ENCODE measurements at regions not wholly inside any gene's neighbourhood (a gene's known extent, or its start where the extent isn't known, plus 50 kb on each side); places are given as distances from the start of the nearest gene placed in this dataset.
A peak's percentile ranks its signal among the peaks of the same experiment; 100 is the strongest.

DNA sequence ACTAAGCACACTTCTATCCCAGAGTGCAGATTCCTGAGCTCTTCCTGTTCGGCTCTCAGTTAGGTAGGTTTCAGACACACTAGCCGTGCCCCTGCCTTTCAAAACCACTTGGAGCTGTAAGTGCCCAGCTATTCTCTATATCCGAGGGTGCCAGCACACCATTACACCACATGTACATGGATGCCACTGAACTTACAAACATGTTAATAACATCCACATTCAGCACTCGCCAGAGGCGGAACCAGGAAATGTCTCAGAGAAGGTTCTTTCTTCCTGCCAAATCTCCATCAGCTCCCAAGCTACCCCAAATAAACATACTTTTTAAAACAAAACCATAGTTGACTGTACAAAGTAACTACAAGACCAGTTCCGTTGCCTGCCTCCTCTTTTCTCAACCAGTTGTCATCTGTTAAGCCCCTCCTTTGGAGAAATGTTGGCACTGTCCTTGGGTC, 78.4 kb upstream of the CTTNBP2NL start:
- H3K4me3 ChIP-seq (ENCODE audit: low read length), result no peak overlapping the region
- TF ChIP-seq, protein P1, sequence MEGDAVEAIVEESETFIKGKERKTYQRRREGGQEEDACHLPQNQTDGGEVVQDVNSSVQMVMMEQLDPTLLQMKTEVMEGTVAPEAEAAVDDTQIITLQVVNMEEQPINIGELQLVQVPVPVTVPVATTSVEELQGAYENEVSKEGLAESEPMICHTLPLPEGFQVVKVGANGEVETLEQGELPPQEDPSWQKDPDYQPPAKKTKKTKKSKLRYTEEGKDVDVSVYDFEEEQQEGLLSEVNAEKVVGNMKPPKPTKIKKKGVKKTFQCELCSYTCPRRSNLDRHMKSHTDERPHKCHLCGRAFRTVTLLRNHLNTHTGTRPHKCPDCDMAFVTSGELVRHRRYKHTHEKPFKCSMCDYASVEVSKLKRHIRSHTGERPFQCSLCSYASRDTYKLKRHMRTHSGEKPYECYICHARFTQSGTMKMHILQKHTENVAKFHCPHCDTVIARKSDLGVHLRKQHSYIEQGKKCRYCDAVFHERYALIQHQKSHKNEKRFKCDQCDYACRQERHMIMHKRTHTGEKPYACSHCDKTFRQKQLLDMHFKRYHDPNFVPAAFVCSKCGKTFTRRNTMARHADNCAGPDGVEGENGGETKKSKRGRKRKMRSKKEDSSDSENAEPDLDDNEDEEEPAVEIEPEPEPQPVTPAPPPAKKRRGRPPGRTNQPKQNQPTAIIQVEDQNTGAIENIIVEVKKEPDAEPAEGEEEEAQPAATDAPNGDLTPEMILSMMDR (IDR thresholded peaks at IDR 0.05; ENCODE audit: insufficient read depth, low read depth, low read length, missing control alignments), result no peak
- DNase-seq (ENCODE audit: low read depth), result peak; percentile 18

DNA sequence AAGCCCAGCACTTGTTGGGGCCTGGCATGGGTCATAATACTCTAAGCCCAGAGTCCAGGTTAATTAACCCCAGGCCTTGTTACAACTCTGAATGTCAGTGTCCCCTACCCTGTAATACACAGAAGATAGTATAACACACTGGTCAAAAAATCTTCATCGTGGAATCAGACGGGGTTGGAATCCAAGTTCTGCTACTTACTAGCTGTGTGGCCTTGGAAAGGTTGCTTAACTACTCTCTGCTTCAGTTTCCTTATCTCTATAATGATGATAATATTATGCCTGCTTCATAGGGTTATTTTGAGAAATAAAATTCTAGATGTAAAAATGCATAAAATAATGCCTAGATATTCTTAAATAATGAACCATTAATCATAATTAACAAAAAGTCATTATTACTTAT, 77.8 kb upstream of the CTTNBP2NL start:
- no peak overlapping the region for H3K4me3 ChIP-seq (ENCODE audit: low read length)
- TF ChIP-seq, protein P1 (IDR thresholded peaks at IDR 0.05; ENCODE audit: insufficient read depth, low read depth, low read length, missing control alignments), result no peak
- DNase-seq (ENCODE audit: low read depth), result no peak

DNA sequence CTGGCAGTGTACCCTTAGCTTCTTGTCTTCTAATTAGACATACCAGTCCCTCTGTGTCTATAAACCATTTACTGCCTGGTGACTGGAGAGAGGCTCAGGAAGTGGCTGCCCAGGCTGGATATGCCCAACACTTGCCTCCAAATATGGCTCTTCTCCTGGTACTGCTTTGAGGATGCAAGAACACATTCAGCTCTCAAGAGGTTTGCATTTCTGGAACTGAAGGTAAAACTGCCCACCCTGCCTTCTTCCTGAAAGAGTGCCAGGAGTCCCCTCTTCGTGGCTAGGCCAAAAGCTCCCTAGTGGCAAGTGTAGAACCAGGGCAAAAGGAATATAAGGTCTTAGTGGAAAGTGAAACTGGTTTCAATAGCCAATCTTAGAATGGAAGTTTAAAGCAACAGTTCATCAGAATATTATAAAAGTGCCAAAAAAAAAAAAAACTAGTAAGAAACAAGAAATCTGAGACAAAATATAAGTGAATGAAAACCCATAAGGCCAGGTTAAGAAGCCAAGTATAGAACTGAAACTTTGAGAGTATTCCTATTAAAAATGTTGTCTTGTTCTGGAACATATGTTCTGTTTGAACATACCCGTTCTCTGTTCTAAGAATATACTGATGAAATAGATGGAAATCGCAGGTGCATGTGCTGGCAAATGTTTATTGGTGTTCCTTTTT, 77.2 kb upstream of the CTTNBP2NL start:
- DNase-seq (ENCODE audit: low read depth), result no peak
- TF ChIP-seq, protein P1 (IDR thresholded peaks at IDR 0.05; ENCODE audit: insufficient read depth, low read depth, low read length, missing control alignments), result no peak
- no peak overlapping the region for H3K4me3 ChIP-seq (ENCODE audit: low read length)

DNA sequence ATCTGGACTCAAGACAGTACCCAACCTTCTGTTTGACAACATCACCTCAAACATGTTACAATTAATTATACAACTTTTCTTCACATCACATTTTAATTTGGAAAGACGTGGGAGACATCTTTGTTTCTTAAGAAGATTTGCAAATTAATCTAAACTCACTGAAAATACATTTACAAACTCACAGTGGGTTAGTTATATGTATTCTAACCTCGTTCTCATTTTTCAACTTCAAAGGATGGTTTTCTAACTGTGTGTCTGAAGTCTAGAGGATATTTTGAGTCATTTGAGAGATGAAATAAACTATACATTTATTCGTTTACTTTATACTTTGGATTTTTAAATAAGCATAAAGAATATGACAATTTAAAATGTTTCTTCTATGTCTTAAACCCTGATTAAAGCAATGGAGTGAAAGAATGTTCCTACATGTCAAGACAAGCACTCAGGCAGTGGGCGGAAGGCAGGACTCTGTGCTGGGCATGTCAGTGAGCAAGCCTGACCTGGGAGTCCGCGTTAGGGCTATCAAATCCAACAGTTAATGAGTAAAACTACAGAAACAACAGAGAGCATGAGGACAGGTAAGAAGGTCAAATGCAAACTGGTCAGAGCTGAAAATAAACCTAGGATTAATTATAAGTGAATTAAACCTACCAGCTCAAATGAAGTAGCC, 76.5 kb upstream of the CTTNBP2NL start:
- DNase-seq (ENCODE audit: low read depth), result peak; percentile 89
- TF ChIP-seq, protein P1 (IDR thresholded peaks at IDR 0.05; ENCODE audit: insufficient read depth, low read depth, low read length, missing control alignments), result no peak
- peak overlapping the region; percentile 22 for H3K4me3 ChIP-seq (ENCODE audit: low read length)

DNA sequence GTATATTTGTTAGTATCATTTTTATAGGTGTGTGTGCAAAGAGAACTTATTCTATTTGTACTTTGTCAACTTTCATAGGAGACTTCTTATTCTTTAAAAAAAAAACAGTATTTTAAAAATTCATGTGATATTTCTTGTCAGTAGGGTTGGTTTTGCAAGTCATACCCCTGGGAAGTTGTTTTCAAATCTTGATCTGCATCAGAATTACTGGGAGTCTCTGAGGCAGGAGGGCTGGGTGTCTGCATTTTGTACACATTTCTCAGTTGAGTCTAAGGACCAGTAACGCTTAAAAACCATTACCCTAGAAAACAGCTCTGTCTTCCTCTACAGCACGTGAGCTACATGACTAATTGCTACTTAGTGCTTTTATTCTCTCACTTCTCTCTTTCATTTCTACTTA, 76.0 kb upstream of the CTTNBP2NL start:
- H3K4me3 ChIP-seq (ENCODE audit: low read length), result peak overlapping the region; percentile 22
- no peak for DNase-seq (ENCODE audit: low read depth)
- TF ChIP-seq, protein P1 (IDR thresholded peaks at IDR 0.05; ENCODE audit: insufficient read depth, low read depth, low read length, missing control alignments), result no peak

DNA sequence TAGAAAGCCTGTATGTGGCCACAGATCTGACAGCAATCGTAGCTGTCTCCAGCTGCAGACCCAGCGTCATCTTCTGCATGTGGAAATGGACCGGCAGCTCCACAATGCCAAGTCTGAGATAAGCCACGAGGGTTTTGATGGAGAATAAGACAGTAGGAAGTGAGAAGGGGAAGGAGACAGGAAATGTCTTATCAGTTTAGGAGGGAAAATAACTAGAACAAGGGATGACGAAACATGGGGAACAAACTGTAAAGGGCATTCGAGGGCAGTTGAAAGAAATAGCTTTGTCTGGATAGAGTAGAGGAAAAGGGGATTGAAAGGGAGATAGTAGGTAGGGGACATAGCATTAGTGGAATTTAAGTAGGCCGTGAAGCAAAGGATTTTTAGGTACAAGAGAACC, 74.0 kb upstream of the CTTNBP2NL start:
- TF ChIP-seq, protein P1 (IDR thresholded peaks at IDR 0.05; ENCODE audit: insufficient read depth, low read depth, low read length, missing control alignments), result no peak
- no peak overlapping the region for H3K4me3 ChIP-seq (ENCODE audit: low read length)
- DNase-seq (ENCODE audit: low read depth), result no peak
